ENCODE measurements at regions not wholly inside any gene's neighbourhood (a gene's known extent, or its start where the extent isn't known, plus 50 kb on each side); places are given as distances from the start of the nearest gene placed in this dataset.
"Not testable (repeated sequence)": the region's sequence is repeated elsewhere in the genome, so short reads cannot be mapped to it uniquely, and the experiment has no call there.

DNA sequence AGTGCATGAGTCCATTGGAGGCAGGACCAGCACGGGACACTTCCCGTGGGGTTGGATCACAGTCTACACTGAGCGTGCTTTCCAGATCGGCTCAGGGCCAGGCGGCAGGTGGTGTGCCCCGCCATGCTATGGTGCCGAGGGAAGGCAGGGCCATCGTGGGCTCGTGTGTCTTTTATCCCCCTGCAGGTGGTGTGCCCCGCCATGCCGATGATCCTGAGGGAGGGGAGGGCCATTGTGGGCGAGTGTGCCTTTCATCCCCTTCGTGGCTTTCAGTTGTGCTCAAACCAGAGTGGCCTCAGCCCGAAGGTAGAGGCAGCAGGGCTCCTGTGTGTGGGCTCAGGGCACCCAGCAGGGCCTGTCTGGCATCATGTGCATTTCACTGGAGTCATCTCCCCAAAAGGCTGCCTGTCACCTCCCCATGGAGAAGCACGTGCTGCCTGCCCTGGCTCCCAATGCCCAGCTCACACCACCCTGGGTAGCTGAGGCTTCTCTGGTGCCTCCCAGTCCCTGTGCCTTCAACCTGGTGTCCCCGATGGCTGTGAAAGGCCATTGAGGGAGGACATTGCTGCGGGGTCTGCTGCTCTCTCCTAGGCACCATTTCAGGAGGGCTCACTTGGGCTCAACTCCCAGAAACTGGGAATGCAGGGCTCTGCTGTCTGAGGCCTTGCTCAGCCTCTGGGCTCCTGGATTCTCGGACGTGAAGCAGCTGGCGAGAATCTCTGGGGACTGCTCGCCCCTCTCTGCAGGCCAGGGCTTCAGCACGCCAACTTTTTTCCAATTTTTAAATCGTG lies 207.6 kb downstream of the NPIPB11 start:
- Histone ChIP-seq H3K4me3 (no peak overlapping the region), H3K27me3 (no peaks in the 10 kb centered on the region), H3K27ac (peak overlapping the region; percentile 13 to 84 (median 72)), H3K4me1 (peaks cover 0 to 46% (median 5%) of the 10 kb centered on the region in 3 donors), H3K36me3 (no peaks in the 10 kb centered on the region), H3K9me3 (no peaks in the 10 kb centered on the region)
- intact Hi-C loops (cut with DNase I), result no loop called here
- no peak for TF ChIP-seq POLR2A (IDR thresholded peaks at IDR 0.05)
- TF ChIP-seq, protein P1, sequence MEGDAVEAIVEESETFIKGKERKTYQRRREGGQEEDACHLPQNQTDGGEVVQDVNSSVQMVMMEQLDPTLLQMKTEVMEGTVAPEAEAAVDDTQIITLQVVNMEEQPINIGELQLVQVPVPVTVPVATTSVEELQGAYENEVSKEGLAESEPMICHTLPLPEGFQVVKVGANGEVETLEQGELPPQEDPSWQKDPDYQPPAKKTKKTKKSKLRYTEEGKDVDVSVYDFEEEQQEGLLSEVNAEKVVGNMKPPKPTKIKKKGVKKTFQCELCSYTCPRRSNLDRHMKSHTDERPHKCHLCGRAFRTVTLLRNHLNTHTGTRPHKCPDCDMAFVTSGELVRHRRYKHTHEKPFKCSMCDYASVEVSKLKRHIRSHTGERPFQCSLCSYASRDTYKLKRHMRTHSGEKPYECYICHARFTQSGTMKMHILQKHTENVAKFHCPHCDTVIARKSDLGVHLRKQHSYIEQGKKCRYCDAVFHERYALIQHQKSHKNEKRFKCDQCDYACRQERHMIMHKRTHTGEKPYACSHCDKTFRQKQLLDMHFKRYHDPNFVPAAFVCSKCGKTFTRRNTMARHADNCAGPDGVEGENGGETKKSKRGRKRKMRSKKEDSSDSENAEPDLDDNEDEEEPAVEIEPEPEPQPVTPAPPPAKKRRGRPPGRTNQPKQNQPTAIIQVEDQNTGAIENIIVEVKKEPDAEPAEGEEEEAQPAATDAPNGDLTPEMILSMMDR (IDR thresholded peaks at IDR 0.05), result no peak
- 89 to 90% methylated on average over 10 to 14 of the region's 23 CpGs for WGBS, 2 donors
- DNase-seq, result no peak

DNA sequence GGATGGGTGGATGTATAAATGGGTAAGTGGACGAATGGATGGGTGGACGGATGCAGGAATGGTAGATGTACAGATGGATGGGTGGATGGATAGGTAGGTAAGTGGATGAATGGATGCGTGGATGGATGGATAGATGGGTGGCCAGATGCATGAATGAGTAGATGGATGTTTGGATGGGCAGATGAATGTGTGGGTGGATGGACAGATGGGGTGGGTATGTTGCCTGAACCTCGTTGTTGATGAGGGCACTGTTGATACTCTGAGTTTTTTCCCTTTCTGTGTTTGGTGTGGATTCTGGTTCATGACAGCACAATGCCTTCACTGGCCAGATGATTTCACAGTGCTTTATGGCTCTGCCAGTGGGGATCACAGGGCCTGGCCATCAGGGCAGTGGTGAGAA lies 208.3 kb downstream of the NPIPB11 start:
- Histone ChIP-seq H3K4me1 (peaks cover 0 to 40% (median 5%) of the 10 kb centered on the region in 3 donors), H3K27ac (peak overlapping the region in 1 of 4 donors; percentile 84), H3K4me3 (no peak overlapping the region), H3K36me3 (no peaks in the 10 kb centered on the region), H3K9me3 (no peaks in the 10 kb centered on the region), H3K27me3 (no peaks in the 10 kb centered on the region)
- WGBS, 2 donors, result 90 to 92% methylated on average over 4 of the region's 4 CpGs
- intact Hi-C loops (cut with DNase I), result no loop called here
- TF ChIP-seq, protein P1 (IDR thresholded peaks at IDR 0.05), result no peak
- TF ChIP-seq POLR2A (IDR thresholded peaks at IDR 0.05), result no peak
- DNase-seq, result no peak

DNA sequence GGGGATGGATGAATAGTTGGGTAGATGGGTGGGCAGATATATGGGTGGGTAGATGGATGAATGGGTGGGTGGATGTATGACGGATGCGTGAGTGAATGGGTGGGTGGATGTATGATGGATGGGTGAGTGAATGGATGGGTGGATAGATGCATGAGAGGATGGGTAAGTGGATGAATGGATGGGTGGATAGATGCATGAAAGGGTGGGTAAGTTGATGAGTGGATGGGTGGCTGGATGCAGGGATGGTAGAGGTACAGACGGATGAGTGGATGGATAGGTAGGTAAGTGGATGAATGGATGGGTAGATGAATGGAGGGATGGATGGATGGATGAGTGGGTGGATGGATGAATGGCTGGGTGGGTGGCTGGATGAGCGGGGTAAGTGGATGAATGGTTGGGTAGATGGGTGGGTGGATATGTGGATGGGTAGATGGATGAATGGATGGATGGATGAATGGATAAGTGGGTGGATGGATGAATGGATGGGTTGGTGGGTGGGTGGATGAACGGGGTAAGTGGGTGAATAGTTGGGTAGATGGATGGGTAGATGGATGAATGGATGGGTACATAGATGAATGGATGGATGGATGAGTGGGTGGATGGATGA lies 208.9 kb downstream of the NPIPB11 start:
- H3K9me3 ChIP-seq; H3K36me3 ChIP-seq; intact Hi-C loops (cut with DNase I); H3K4me3 ChIP-seq; DNase-seq; H3K27me3 ChIP-seq: not testable (repeated sequence)
- Histone ChIP-seq H3K4me1 (peaks cover 0 to 33% (median 0%) of the 10 kb centered on the region in 3 donors), H3K27ac (peak overlapping the region in 1 of 4 donors; percentile 2)
- WGBS, 2 donors, result 85 to 92% methylated on average over 5 of the region's 5 CpGs

DNA sequence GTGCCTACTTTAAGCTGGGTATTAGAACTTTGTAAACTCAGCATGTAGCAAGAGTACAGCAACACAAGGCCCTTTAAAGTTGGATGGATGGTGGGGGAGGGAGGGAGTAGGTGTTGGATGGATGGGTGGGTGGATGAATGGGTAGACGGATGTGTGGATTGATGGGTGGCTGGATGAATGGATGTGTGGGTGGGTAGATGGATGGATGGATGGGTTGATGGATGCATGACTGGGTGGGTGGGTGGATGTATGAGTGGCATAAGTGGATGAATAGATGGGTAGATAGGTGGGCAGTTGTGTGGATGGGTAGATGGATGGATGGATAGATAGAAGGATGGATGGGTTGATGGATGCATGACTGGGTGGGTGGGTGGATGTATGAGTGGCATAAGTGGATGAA lies 209.8 kb downstream of the NPIPB11 start:
- DNase-seq; H3K9me3 ChIP-seq; H3K27ac ChIP-seq; H3K4me3 ChIP-seq; H3K27me3 ChIP-seq; intact Hi-C loops (cut with DNase I); H3K36me3 ChIP-seq: not testable (repeated sequence)
- peaks cover 0 to 27% (median 0%) of the 10 kb centered on the region in 3 donors for H3K4me1 ChIP-seq
- 93 to 100% methylated on average over 1 of the region's 1 CpG for WGBS, 2 donors

DNA sequence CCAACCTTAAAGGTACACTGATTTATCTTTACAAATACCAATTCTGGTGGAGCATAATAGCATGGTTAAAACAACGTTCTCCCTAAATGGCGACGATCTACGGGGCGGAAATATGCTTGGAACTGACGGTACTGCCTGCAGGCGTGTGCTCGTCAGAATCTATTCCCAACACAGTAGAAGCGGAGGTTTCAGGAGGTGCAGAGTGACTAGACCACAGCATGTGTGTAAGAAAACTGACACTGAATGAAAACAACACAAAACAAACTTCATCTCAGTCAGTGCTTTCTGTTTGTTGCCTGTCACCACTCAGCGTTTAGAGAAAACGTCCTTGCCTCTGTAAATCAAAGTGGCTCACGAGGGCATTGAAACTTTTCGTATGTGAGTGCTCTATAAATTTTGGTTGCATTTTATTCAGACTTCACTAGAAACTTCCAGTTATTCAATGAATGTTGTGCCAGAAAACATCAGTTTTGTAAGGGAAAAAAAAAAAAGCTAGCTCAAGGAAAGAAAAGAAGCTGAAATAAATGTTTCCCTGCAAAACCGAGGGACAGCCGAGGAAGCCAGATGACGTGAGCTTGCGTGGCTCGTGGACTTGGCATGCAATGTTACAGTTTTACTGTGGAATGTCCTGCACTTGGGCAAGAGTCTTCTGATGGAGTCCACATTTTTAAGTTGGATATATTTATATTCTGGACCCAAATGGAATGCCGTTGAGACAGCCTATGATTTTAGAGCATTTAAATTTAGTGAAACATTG lies 210.4 kb downstream of the LAT start:
- WGBS, 2 donors, result 61 to 64% methylated on average over 19 of the region's 19 CpGs
- H3K4me3 ChIP-seq, DNase-seq: not testable (repeated sequence)

DNA sequence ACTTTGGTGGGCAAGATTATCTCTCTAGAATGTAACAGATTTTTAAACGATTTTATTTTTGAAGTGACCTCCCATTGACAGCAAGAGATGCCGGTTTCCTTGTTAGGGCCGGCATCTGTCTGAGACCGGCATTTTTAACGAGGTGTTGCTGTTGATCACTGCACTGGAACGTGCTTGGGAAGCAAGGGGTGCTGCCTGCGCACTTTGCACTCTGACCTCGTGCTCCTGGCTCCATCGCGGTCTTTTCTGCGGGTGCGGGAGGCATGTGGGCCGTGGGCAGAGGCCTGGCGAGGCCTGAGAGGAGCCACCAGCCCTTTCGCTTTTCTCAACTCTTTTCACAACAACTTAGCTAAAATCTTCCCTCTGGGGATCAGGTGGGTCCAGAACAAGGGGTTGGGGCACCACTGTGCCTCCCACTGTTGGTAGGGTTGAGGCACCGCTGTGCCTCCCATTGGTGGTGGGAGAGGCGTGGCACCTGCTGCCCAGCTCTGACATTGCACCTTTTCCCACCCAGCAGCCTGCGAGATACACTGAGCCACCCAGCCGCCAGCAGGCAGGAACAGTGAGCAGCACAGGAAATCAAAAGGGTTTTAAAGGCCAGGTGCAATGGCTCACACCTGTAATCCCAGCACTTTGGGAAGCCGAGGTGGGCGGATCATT lies 209.5 kb downstream of the LAT start:
- H3K27ac ChIP-seq, result peak overlapping the region in 1 of 4 donors; percentile 58
- DNase-seq; intact Hi-C loops (cut with DNase I); H3K27me3 ChIP-seq; H3K36me3 ChIP-seq; H3K4me3 ChIP-seq; H3K4me1 ChIP-seq; H3K9me3 ChIP-seq: not testable (repeated sequence)
- 79 to 94% methylated on average over 3 to 11 of the region's 21 CpGs for WGBS, 2 donors

More for the DNA sequence above, 210.4 kb downstream of the LAT start:
- Histone ChIP-seq H3K4me1 (peaks cover 0 to 12% (median 0%) of the 10 kb centered on the region in 3 donors), H3K27ac (peak overlapping the region in 3 of 4 donors; percentile 58 to 72 (median 59))
- H3K9me3 ChIP-seq; intact Hi-C loops (cut with DNase I); H3K27me3 ChIP-seq; H3K36me3 ChIP-seq: not testable (repeated sequence)

DNA sequence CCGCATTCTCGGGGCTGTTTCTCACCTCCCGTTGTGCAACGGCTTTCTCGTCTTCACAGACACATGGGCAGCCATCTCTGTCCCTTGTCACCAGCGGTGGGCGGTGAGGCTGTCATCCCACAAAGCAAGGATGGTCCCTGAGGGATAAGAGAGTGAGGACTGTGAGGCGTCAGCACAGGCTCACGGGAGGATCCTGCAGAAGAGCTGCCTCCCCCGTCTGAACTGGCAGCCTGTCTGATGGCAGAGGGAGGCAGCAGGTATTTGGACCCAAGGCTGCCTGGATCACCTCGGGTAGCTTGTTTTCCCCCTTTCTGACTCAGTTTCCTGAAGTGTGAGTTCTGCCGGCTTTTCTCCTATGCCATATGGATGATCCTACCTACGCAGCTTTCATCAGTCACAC lies 208.8 kb downstream of the LAT start:
- intact Hi-C loops (cut with DNase I); DNase-seq; H3K9me3 ChIP-seq; H3K4me3 ChIP-seq; H3K36me3 ChIP-seq; H3K27me3 ChIP-seq; H3K27ac ChIP-seq; H3K4me1 ChIP-seq: not testable (repeated sequence)
- 82 to 84% methylated on average over 4 to 6 of the region's 13 CpGs for WGBS, 2 donors

DNA sequence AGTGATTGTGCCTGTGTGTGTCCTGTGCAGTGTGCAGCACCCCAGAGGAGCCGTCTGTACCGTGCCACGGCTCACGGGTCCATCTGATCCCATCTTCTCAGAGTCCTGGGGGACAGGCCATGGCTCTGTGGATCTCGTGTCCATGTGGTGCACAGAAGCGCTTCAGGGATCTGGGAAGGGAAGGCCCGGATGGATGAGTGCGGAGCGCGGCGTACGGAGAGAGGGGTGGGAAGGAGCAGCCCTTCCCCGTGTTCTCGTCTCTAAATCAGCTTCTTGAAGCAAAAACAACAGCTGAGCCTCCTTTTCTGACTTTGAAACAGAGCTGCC lies 208.4 kb downstream of the LAT start:
- H3K9me3 ChIP-seq; H3K27ac ChIP-seq; H3K27me3 ChIP-seq; H3K4me3 ChIP-seq; intact Hi-C loops (cut with DNase I); H3K4me1 ChIP-seq; H3K36me3 ChIP-seq; DNase-seq: not testable (repeated sequence)
- WGBS, 2 donors, result 82 to 92% methylated on average over 7 to 9 of the region's 14 CpGs

Data from esophagus squamous epithelium (tissue), 5 donors.